RKO (cell line): ENCODE measurements at regions not wholly inside any gene's neighbourhood (a gene's known extent, or its start where the extent isn't known, plus 50 kb on each side); places are given as distances from the start of the nearest gene placed in this dataset.
A peak's percentile ranks its signal among the peaks of the same experiment; 100 is the strongest.
"Not testable (repeated sequence)": the region's sequence is repeated elsewhere in the genome, so short reads cannot be mapped to it uniquely, and the experiment has no call there.

Experiments used
- DNase-seq: peaks from one replicate; pipeline ENCODE4 v3.0.0-alpha.2; 2016; ENCODE audit warnings: low spot score

GRCh38 chr2:49861821-49862220 lies 707.5 kb upstream of the FSHR start:
- no peak for DNase-seq

GRCh38 chr2:49860834-49861233 lies 706.5 kb upstream of the FSHR start:
- no peak for DNase-seq

DNA sequence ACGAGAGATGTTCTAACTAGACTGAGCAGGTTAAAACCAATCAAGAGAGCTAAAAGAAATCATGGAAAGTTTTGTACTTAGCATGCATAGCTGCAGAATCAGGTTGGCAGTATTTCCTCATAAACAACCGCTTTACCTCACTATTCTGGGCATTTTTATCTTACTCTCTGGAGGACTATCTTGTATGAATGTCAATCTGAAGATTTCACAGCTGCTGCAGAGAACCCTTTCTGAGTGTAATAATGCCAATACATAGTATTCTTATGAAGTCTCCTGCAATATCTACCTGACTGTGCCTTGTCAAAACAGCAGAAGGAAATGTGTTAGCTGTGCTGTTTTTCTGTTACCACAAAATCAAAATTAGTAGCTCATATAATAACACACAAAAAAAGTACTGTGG lies 705.9 kb upstream of the FSHR start:
- DNase-seq, result no peak

- DNase-seq, result no peak
Observed at GRCh38 chr2:49858657-49859056, 704.3 kb upstream of the FSHR start.

DNA sequence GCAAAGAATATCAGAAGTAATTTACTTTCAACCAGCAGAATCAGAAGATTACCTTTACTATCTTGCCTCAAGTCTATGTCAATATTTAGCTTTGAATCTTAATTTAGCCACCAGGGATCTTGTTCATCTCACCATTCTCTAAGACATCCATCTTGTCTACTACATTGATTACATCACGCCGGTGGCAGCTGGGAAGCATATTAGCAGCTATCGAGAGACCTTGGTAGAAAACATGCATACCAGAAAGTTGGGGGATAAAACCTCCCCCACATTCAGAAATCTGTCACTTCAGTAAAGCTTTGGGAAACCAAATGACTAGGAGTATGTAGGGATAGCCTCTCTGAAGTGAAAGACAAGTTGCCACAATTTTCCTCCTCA lies 703.8 kb upstream of the FSHR start:
- DNase-seq, result no peak

DNA sequence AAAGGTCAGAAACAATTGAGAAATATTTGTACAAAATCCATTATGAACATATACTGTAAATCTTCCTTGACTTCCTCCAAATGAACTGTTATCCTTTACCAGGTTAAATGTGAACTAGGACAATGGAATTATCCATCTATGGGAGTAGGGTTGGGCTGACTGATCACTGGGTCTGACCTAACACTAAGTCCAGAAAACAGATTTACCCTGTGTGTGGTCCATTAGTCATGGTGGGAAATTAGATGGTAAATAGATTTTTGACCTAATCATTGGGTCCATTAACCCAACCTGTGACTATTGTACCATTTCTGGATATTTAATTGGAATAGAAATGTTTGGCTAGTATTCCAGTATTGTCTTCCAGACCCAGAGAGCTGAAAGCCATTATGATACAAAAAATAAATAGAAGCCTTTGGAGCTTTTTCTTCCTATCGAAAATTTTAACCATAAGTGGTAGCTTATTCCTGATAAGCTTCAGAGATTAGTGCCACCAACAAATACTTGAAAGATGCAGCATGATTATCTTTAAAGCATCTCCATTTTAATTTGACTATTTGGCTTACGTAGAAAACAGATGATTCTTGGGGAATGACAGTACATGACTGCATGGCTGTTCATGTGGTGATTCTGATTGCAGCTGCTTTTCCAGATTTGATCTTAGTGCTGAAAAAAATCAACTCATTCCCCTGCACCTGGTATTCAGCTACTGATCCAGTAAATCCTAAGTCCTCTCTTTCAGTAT lies 703.2 kb upstream of the FSHR start:
- no peak for DNase-seq

GRCh38 chr2:49845671-49846070 lies 691.4 kb upstream of the FSHR start:
- DNase-seq, result no peak

GRCh38 chr2:49845021-49845420 lies 690.7 kb upstream of the FSHR start:
- no peak for DNase-seq

DNA sequence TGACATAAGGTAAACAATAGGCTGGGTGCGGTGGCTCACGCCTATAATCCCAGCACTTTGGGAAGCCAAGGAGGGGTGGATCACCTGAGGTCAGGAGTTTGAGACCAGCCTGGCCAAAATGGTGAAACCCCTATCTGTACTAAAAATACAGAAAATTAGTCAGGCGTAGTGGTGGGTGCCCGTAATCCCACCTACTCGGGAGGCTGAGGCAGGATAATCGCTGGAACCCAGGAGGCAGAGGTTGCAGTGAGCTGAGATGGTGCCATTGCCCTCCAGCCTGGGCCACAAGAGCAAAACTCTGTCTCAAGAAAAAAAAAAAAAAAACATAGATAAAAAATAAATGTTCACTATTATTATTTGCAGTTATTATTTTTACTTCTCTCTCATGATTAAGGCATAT lies 689.8 kb upstream of the FSHR start:
- DNase-seq, result not testable (repeated sequence)

DNA sequence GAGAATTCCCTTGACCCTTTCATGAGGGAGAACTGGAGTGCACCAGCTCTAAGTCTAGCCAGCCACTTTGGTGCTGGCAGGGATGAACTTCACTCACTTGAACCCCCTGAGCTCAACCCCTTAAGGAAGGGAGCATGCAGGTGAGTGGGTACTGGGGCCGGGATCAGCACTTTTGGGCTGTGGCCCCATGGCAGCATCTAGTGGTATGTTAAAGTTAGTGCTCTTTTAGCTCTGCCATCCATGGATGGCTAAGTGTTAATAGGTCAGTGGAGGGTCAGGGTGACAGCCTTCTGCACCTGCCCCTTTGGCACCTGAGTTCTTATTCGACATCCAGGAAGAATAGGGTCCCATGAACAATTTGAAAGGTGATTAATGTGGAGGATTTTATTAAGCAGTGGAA lies 689.0 kb upstream of the FSHR start:
- DNase-seq, result peak; percentile 6

- DNase-seq, result no peak
Observed at GRCh38 chr2:49840428-49840975, 686.2 kb upstream of the FSHR start.

DNA sequence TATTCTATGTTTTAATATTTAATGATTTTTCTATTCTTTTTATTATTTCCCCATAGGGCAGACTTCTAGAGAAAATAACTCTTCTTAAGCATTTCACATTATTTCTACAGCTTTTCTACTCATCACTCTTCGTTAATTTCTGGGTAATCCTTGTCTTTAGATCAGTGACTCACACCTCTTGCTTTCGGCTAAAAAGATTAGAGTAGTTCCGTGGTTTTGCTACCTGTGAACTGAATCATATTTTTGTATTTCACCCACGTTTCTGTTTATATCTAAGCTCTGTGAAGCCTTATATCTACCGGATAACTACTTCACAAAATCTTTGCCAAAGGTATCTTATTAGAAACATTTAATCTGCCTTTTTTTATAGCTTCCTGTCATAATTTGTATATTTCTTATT lies 685.5 kb upstream of the FSHR start:
- DNase-seq, result no peak

DNA sequence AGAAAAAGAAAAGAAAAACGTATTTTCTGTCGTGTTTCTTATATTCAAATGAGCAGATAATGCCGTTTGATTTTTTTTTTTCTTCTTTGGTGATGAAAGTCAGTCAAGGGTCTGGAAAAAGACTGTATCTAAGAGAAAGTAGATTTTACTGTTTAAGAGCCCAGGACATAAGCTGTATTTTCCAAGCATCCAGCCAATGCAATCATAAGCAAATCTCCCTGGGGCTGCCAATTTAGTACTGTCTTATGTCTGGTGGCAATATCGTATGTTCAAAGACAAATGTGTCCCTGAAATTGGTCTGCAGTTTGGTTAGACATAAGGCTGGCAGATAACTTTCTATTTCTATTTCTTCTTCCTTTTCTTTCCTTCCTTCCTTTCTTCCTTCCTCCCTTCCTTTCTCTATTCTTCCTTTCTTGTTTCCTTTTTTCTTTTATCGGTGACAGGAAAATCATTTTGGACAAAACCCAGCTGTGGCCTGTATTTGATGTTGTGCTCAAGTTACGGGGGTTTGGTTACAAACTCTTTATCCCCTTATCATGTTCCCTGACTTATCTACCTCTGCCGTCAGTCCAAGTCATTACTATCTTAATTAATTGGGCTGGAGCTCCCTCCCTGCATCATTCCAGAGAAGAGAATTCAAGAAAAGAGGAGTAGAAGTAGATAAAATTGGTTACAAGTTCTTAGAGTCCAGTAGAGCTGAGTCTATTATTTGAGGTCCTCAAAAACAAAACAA lies 683.4 kb upstream of the FSHR start:
- no peak for DNase-seq

- no peak for DNase-seq
Observed at GRCh38 chr2:49836017-49836416, 681.7 kb upstream of the FSHR start.

- DNase-seq, result no peak
Observed at GRCh38 chr2:49834433-49834832, 680.1 kb upstream of the FSHR start.

DNA sequence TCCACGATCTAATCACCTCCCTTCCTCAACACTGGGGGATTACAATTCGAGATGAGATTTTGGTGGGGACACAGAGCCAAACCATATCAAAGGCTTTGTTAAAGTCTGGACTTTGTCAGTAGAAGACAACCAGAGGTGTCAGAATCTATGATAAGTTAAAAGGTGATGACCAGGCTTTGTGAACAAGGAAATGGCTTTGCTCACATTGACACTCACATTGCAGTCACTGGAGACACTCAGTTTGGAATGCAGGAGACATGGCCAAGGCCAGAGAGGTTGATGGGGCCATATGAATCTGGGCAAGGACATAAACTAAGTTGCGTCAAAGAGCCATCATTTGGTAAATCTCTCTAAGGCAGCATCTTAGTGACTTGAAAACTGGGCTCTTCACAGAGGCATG lies 678.2 kb upstream of the FSHR start:
- no peak for DNase-seq

GRCh38 chr2:49831698-49832367 lies 677.5 kb upstream of the FSHR start:
- DNase-seq, result no peak

- no peak for DNase-seq
Observed at GRCh38 chr2:49830846-49831245, 676.5 kb upstream of the FSHR start.

DNA sequence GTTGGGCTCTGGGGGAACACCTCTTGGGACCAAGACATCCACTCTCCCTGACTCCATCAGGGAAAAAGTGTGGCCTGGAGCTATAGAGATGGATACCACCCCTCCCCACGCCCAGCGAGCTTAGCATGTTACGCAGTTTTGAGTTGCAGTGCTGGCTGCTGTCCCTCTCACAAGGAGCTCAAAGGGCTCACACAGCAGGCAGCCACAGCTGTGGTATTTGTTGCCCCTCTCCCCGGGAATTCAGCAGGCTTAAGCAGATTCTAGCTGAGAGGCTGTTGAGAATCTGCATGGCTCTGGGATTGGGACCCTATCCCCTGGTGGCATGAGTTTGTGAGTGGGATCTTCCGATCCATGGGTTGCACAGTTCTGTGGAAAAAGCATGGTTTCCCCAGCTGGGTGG lies 673.1 kb upstream of the FSHR start:
- DNase-seq, result no peak

- DNase-seq, result no peak
Observed at GRCh38 chr2:49813208-49813607, 658.9 kb upstream of the FSHR start.

DNA sequence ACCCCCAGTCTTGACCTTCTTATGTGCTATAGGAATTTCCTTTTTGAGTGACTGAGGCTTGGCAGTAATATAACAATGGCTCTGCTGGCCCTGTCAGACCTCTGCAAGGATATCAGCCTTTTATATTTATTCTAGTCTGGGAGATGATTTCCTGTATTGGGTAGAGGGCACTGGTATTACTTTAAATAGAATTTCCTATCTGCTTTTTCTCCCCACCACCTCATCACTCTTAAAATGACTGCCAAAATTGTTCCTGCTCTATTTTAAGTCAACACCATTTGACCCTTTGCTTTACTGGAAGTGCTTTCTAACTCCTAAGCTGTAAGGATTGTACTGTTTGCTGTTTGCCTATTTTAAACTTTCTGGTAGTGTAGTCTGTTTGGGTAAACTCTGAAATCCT lies 658.4 kb upstream of the FSHR start:
- DNase-seq, result no peak

DNA sequence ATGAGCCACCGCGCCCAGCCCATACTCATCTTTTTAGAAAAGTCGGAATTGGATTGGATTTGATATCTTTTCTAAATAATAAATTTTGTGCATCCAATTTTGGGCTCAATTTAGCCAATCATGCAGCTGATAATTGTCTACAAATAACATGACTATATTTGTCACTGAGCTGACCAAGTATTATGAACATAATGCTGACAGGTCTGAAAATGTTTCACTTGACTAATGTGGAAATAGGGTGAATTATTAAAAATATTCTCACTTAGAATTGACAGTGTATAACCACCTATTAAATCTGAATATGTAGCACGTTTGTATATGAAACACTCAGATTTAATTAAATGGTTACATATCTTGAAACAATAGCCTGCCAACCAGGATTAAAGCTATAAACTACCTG lies 657.2 kb upstream of the FSHR start:
- no peak for DNase-seq

DNA sequence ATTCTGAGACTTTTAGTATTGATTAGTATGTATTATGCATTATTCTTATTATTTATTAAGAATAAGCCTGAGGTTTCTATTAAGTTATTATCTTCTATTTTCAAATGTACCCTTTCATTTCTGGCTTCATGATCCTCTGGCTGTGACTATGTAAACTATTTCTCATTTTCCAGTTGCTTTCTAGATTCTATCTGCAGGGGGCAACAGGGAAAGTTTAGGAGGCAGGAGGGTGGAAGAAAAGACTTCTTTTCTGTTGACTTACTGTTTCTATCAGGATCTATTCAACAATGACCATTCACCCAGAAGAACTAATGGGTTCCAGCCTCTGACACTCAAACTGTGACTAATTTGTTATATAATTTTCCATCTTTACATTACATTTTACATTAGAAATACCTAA lies 653.4 kb upstream of the FSHR start:
- no peak for DNase-seq
